CD4-positive, alpha-beta memory T cell (primary cell): ENCODE measurements at regions not wholly inside any gene's neighbourhood (a gene's known extent, or its start where the extent isn't known, plus 50 kb on each side); places are given as distances from the start of the nearest gene placed in this dataset.

ENCODE experiments used
- CTCF ChIA-PET: fragments of 350-600 bp; sonication (Branson Sonifier 250); formaldehyde crosslinking; loops from one replicate; lab custom pipeline; 2021; ENCODE audit warnings: inconsistent platforms; ENCODE audit not compliant: partially characterized antibody; lab: Charles Lee
- POLR2A ChIA-PET: fragments of 350-600 bp; sonication (Branson Sonifier 250); formaldehyde crosslinking; loops from one replicate; lab custom pipeline; 2021; ENCODE audit not compliant: partially characterized antibody; lab: Charles Lee
- DNase-seq, 5 donors: peaks; one replicate each; pipeline versions ENCODE4 v3.0.0 to v3.0.0-alpha.2; 2020 to 2022; ENCODE audit warnings: mixed read lengths in 1 of 5
- H3K27ac ChIP-seq: one replicate; pipeline ENCODE4 v1.7.0; 2013; ENCODE audit warnings: low read depth, low read length
- H3K27me3 ChIP-seq: 2 replicates; pipeline ENCODE4 v1.7.0; 2013; ENCODE audit warnings: mild to moderate bottlenecking, low read length, moderate library complexity; ENCODE audit not compliant: insufficient read depth
- H3K36me3 ChIP-seq: 2 replicates; pipeline ENCODE4 v1.7.0; 2013; ENCODE audit warnings: mild to moderate bottlenecking, low read length, moderate library complexity; ENCODE audit not compliant: insufficient read depth
- H3K4me1 ChIP-seq: 2 replicates; pipeline ENCODE4 v1.7.0; 2013; ENCODE audit warnings: mild to moderate bottlenecking, low read length, moderate library complexity; ENCODE audit not compliant: insufficient read depth
- H3K4me3 ChIP-seq, 2 donors: one replicate each; pipeline ENCODE4 v1.7.0; 2013; ENCODE audit warnings: low read length in 2 of 2, mild to moderate bottlenecking in 1 of 2
- H3K9me3 ChIP-seq, 2 donors: one replicate each; pipeline ENCODE4 v1.7.0; 2013; ENCODE audit warnings: low read length in 2 of 2, control low read depth in 1 of 2; ENCODE audit not compliant: control insufficient read depth in 1 of 2
- H3K27ac Mint-ChIP-seq, 7 donors: one replicate each; pipeline ENCODE4 v1.8.0; 2020 to 2021; ENCODE audit warnings: mixed read lengths in 7 of 7, mild to moderate bottlenecking in 6 of 7, inconsistent platforms in 3 of 7, moderate library complexity in 3 of 7
- H3K27me3 Mint-ChIP-seq, 2 donors: one replicate each; pipeline ENCODE4 v1.8.0; 2020 to 2021; ENCODE audit warnings: mixed read lengths in 2 of 2
- H3K36me3 Mint-ChIP-seq, 2 donors: one replicate each; pipeline ENCODE4 v1.8.0; 2020 to 2021; ENCODE audit warnings: mixed read lengths in 2 of 2, inconsistent platforms in 1 of 2, mild to moderate bottlenecking in 1 of 2
- H3K4me1 Mint-ChIP-seq, 4 donors: one replicate each; pipeline ENCODE4 v1.8.0; 2020 to 2021; ENCODE audit warnings: mixed read lengths in 4 of 4, mild to moderate bottlenecking in 1 of 4
- H3K4me3 Mint-ChIP-seq, 8 donors: one replicate each; pipeline ENCODE4 v1.8.0; 2020 to 2021; ENCODE audit warnings: mixed read lengths in 8 of 8, mild to moderate bottlenecking in 7 of 8, moderate library complexity in 6 of 8, inconsistent platforms in 3 of 8
- H3K9me3 Mint-ChIP-seq, 8 donors: one replicate each; pipeline ENCODE4 v1.8.0; 2020 to 2021; ENCODE audit warnings: mixed read lengths in 8 of 8, mild to moderate bottlenecking in 5 of 8, inconsistent platforms in 3 of 8, moderate library complexity in 1 of 8
- intact Hi-C: fragments of 100-400 bp; cut with micrococcal nuclease; formaldehyde crosslinking; loops from one replicate; pipeline ENCODE4 v1.15.1; 2023

DNA sequence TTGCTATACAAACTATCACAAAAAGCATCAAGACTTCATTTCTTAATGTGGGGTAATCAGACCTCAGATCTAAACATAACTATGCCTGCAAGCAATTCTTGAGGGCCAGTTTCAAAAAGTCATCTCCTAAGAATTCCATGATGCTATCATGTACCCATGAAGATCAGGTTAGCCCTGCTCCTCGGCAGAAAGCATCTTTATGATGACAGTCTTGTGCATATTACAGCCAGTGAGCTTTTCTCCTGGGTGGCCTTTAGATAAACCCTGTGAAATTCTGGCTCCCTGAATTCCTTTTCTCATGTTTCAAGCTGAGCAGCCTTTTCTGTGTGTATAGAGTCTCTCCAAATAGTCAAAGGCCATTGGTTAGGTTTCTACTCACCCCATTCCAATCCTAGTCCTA lies 201.9 kb upstream of the MCTP2 start:
- Mint-ChIP-seq H3K27ac (no peak overlapping the region), H3K27me3 (peaks cover 7 to 11% of the 10 kb centered on the region in 2 donors), H3K9me3 (peaks cover 0 to 5% (median 0%) of the 10 kb centered on the region in 8 donors), H3K4me1 (no peaks in the 10 kb centered on the region), H3K36me3 (no peaks in the 10 kb centered on the region), H3K4me3 (no peak overlapping the region)
- POLR2A ChIA-PET, result no interaction called here
- H3K27ac ChIP-seq, result no peak overlapping the region
- no peak overlapping the region for H3K4me3 ChIP-seq
- CTCF ChIA-PET, result no interaction called here
- no peaks in the 10 kb centered on the region for H3K36me3 ChIP-seq
- no peaks in the 10 kb centered on the region for H3K4me1 ChIP-seq
- intact Hi-C loops, result no loop called here
- no peak for DNase-seq
- H3K9me3 ChIP-seq, result no peaks in the 10 kb centered on the region
- H3K27me3 ChIP-seq, result no peaks in the 10 kb centered on the region

DNA sequence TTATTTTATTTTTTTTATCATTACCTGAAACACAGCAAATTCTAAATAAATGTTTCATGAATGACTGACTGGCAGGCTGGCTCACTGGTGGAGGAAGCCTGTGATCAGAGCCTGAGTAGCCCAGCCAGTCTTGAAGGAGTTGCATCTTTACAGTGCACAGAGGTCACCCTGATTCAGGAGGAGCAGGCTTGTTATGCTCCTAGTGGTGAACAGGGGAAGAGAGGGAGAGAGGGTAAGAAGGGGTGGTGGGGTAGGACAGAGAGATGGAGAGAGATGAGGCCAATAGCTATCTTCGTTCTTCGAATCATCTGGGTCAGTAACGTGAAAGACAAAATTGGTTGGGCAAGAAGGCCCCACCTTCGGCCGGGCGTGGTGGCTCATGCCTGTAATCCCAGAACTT lies 202.6 kb upstream of the MCTP2 start:
- CTCF ChIA-PET, result no interaction called here
- peaks cover 7 to 11% of the 10 kb centered on the region in 2 donors for H3K27me3 Mint-ChIP-seq

DNA sequence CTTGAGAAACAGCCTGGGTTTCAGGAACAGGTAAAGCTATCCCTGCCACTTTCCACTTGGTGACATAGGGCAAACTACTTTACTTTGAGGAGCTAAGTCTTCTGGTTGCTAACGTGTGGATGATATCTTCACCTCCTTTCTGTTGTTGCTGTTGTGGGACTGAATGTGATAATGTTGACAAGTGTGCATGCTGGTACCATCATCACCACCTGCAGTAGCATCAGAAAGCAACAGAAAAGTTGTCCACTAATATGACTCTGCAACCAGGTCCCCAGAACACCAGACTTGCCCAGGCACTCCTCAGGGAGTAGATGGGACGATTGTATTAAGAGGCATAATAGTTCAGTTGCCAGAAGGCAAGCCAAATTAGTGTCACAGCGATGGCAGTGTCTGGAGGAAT lies 203.2 kb upstream of the MCTP2 start:
- Mint-ChIP-seq H3K27ac (no peak overlapping the region), H3K36me3 (no peaks in the 10 kb centered on the region), H3K27me3 (peaks cover 7 to 9% of the 10 kb centered on the region in 2 donors), H3K4me1 (no peaks in the 10 kb centered on the region), H3K9me3 (peaks cover 0 to 5% (median 0%) of the 10 kb centered on the region in 8 donors), H3K4me3 (no peak overlapping the region)
- Histone ChIP-seq H3K9me3 (no peaks in the 10 kb centered on the region), H3K36me3 (no peaks in the 10 kb centered on the region), H3K27me3 (no peaks in the 10 kb centered on the region), H3K4me1 (no peaks in the 10 kb centered on the region), H3K4me3 (no peak overlapping the region), H3K27ac (no peak overlapping the region)
- ChIA-PET POLR2A (no interaction called here), CTCF (no interaction called here)
- DNase-seq, result no peak
- intact Hi-C loops, result no loop called here

More for the DNA sequence above, 202.6 kb upstream of the MCTP2 start:
- Histone ChIP-seq H3K27ac (no peak overlapping the region), H3K9me3 (no peaks in the 10 kb centered on the region), H3K4me1 (no peaks in the 10 kb centered on the region), H3K36me3 (no peaks in the 10 kb centered on the region), H3K27me3 (no peaks in the 10 kb centered on the region), H3K4me3 (no peak overlapping the region)
- intact Hi-C loops, result no loop called here
- no peaks in the 10 kb centered on the region for H3K4me1 Mint-ChIP-seq
- H3K9me3 Mint-ChIP-seq, result peaks cover 0 to 5% (median 0%) of the 10 kb centered on the region in 8 donors
- H3K36me3 Mint-ChIP-seq, result no peaks in the 10 kb centered on the region
- DNase-seq, result no peak
- no peak overlapping the region for H3K27ac Mint-ChIP-seq
- no peak overlapping the region for H3K4me3 Mint-ChIP-seq
- POLR2A ChIA-PET, result no interaction called here

DNA sequence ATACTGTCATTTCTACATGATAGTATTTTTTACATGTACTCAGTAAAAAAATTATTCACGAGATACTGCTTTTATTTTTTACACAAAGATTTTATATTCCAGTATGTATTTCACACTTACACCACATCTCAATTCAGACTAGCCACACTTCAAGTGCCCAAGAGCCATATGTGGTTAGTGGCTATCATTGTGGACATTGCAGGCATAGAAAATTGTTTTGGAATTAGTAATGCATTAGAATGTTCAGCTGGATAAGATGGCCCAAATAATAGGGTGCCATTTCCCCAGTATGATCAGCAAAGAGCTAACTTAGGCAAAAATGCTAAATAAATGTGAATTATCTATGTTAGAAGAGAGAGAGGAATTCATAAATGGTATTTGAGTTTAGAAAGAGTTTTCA lies 203.8 kb upstream of the MCTP2 start:
- no peak for DNase-seq
- Mint-ChIP-seq H3K27me3 (peaks cover 7 to 9% of the 10 kb centered on the region in 2 donors), H3K36me3 (no peaks in the 10 kb centered on the region), H3K4me1 (no peaks in the 10 kb centered on the region), H3K9me3 (peaks cover 0 to 5% (median 0%) of the 10 kb centered on the region in 8 donors), H3K27ac (no peak overlapping the region), H3K4me3 (no peak overlapping the region)
- intact Hi-C loops, result no loop called here
- H3K36me3 ChIP-seq, result no peaks in the 10 kb centered on the region
- H3K27me3 ChIP-seq, result no peaks in the 10 kb centered on the region
- POLR2A ChIA-PET, result no interaction called here
- H3K4me3 ChIP-seq, result no peak overlapping the region
- H3K4me1 ChIP-seq, result no peaks in the 10 kb centered on the region
- CTCF ChIA-PET, result interaction anchor here (1.4 kb wide), 1 partner anchor 10 kb away, joined by 3 read pairs; no protein-coding TSS in a partner anchor
- H3K9me3 ChIP-seq, result no peaks in the 10 kb centered on the region
- H3K27ac ChIP-seq, result no peak overlapping the region

DNA sequence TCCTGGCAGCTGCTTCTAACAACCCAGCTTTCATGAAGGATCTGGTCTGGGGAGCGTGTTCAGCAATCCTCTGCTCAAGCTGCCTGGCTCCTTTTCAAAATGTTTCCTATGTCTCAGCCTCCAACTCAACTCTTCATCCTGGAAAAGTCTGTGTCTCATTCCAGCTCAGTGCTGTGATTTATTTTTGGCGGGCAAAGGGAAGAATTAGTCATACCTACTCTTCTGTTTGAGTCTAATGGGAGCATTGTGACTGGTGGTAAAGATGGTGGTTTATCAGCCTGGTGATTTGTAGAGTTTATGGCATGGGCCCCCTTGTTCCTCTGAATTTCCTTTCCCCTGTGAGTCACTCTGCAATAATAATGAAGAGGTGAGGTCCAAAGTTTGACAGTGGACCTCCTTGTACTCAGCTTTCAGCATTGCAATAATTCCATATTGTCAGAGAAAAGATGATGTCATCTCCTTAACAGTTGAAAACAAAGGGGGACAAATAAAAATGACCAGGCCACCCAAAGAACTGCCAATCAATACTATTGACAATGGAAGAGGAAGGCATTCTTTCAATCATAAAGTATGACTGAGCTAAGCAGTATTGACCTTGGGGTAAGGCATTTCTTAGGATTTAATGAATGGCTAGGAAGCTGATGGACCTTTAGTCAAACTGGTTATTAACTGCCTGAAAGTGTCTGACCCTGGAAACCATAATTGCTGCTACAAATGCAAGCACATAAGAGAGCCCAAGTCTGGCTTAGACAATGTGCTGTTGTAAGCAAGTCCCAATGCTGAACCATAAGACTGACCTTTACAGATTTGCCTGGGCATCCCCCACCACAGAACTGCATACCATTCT lies 204.7 kb upstream of the MCTP2 start:
- no peaks in the 10 kb centered on the region for H3K4me1 Mint-ChIP-seq
- H3K4me1 ChIP-seq, result no peaks in the 10 kb centered on the region
- ChIA-PET POLR2A (no interaction called here), CTCF (interaction anchor here (1.4 kb wide), 1 partner anchor 9 kb away, joined by 3 read pairs; no protein-coding TSS in a partner anchor)
- intact Hi-C loops, result no loop called here
- no peaks in the 10 kb centered on the region for H3K9me3 ChIP-seq
- H3K36me3 ChIP-seq, result no peaks in the 10 kb centered on the region
- H3K27me3 Mint-ChIP-seq, result peaks cover 7 to 9% of the 10 kb centered on the region in 2 donors
- no peak for DNase-seq
- H3K4me3 Mint-ChIP-seq, result no peak overlapping the region
- H3K27me3 ChIP-seq, result no peaks in the 10 kb centered on the region
- no peaks in the 10 kb centered on the region for H3K36me3 Mint-ChIP-seq
- H3K27ac ChIP-seq, result no peak overlapping the region
- H3K27ac Mint-ChIP-seq, result no peak overlapping the region
- peaks cover 0 to 5% (median 0%) of the 10 kb centered on the region in 8 donors for H3K9me3 Mint-ChIP-seq
- H3K4me3 ChIP-seq, result no peak overlapping the region

DNA sequence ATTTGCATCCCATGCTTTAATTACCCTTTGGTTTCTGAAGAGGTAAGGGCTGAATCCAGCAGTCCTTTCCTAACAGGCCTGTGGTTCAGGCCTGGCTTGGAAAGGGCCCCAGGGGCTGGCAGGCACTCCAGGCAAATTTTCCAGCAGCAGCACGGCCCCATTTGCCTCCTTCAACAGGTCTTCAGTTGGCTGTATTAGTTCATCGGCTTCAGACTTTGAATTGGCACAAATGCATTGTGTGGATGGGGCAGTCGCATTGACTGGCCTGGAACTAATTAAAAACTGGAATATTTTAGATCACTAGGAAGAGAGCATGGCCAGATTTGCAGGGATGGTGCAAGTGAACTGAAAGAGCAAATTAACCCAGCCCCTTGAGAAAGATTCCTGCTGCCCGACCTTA lies 207.8 kb upstream of the MCTP2 start:
- Histone ChIP-seq H3K36me3 (no peaks in the 10 kb centered on the region), H3K27me3 (no peaks in the 10 kb centered on the region), H3K4me1 (no peaks in the 10 kb centered on the region), H3K9me3 (no peaks in the 10 kb centered on the region), H3K27ac (no peak overlapping the region), H3K4me3 (no peak overlapping the region)
- H3K27ac Mint-ChIP-seq, result no peak overlapping the region
- H3K4me3 Mint-ChIP-seq, result no peak overlapping the region
- POLR2A ChIA-PET, result no interaction called here
- H3K27me3 Mint-ChIP-seq, result peaks cover 8 to 9% of the 10 kb centered on the region in 2 donors
- H3K36me3 Mint-ChIP-seq, result no peaks in the 10 kb centered on the region
- CTCF ChIA-PET, result no interaction called here
- H3K9me3 Mint-ChIP-seq, result peaks cover 0 to 7% (median 0%) of the 10 kb centered on the region in 8 donors
- DNase-seq, result no peak
- H3K4me1 Mint-ChIP-seq, result no peaks in the 10 kb centered on the region
- intact Hi-C loops, result no loop called here

DNA sequence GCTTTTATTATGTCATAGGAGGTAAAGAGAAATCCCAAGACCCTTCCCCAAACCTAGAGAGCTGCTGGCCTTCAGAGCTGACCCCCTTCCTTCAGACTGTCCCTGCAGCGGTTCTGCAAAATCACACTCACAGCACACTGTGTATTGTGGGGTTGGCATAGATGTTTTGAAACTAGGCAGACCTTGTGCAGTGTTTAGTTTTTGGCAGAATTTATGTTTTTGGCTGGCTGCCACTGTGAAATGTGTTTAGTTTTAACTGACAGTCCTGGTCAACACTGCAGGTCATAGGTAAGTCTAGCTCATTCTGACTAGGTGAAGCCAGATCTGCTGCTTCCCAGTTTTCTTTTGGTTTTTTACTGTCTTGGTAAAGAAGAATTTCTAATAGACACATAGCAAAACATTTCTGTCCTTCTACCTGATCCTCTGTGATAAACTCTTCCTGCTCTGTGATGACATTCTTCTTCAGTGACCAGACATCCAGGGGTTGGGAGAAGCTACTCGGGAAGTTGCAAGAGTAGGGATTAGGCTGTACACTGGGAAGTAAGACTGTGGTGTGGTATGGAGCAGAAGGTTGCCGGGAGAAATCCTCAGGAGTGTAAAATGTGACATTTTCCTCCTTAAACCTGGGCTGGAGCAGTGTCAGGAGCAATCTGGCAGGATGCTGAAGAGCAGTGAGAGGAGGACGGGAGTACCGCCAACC lies 209.6 kb upstream of the MCTP2 start:
- DNase-seq, result no peak
- POLR2A ChIA-PET, result no interaction called here
- peaks cover 5 to 11% of the 10 kb centered on the region in 2 donors for H3K27me3 Mint-ChIP-seq
- intact Hi-C loops, result no loop called here
- Histone ChIP-seq H3K27me3 (no peaks in the 10 kb centered on the region), H3K4me3 (no peak overlapping the region), H3K9me3 (no peaks in the 10 kb centered on the region), H3K27ac (no peak overlapping the region), H3K36me3 (no peaks in the 10 kb centered on the region), H3K4me1 (no peaks in the 10 kb centered on the region)
- no peaks in the 10 kb centered on the region for H3K4me1 Mint-ChIP-seq
- H3K36me3 Mint-ChIP-seq, result no peaks in the 10 kb centered on the region
- CTCF ChIA-PET, result no interaction called here
- peaks cover 0 to 7% (median 0%) of the 10 kb centered on the region in 8 donors for H3K9me3 Mint-ChIP-seq
- H3K27ac Mint-ChIP-seq, result peak overlapping the region in 1 of 7 donors; percentile 10
- H3K4me3 Mint-ChIP-seq, result no peak overlapping the region
